ENCODE measurements at regions not wholly inside any gene's neighbourhood (a gene's known extent, or its start where the extent isn't known, plus 50 kb on each side); places are given as distances from the start of the nearest gene placed in this dataset.

DNA sequence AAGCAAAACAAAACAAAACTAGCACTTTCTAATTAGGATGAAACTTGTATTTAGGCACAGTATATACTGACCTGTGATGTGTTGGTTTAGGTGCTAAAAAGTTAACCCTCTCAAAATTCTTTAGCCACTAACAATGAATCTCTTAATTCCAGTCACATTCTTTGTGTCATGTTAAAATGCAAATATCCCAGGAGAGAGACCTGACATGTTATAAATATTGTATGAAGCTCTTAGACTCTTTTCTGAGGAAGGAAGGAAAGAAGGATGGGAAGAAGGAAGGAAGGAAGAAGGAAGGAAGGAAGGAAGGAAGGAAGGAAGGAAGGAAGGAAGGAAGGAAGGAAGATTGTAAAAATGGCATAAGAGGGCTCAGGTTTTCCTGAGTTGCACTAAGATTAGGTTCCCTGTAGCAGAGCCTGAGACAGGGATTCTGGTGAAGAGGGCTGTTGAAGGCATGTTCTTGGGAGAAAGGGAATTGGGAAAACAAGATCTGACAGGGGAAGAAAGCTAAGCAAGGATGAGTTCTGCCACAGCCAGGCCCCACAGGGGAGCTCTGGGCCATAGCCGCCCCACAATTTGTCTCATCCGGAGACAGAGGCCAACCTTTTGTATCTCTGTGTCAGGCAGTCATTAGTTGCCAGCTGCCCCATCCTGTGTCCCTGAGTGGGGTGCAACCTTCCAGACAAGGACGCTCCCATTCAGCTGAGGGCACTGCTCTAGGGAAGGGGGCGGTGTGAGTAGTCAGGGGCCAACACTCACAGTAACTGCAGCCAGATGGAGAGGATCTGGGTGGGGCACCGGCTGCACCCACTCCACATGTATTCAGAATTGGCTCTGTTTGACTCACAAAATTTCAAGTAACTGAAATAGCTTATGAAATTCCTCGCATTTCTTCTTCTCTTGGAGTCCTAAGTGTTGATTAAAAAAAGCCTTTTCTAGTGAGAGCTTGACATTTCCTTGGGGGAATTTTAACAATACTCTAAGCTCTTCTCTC, 189.3 kb upstream of the ARG1 start:
- peak; percentile 62 for DNase-seq

DNA sequence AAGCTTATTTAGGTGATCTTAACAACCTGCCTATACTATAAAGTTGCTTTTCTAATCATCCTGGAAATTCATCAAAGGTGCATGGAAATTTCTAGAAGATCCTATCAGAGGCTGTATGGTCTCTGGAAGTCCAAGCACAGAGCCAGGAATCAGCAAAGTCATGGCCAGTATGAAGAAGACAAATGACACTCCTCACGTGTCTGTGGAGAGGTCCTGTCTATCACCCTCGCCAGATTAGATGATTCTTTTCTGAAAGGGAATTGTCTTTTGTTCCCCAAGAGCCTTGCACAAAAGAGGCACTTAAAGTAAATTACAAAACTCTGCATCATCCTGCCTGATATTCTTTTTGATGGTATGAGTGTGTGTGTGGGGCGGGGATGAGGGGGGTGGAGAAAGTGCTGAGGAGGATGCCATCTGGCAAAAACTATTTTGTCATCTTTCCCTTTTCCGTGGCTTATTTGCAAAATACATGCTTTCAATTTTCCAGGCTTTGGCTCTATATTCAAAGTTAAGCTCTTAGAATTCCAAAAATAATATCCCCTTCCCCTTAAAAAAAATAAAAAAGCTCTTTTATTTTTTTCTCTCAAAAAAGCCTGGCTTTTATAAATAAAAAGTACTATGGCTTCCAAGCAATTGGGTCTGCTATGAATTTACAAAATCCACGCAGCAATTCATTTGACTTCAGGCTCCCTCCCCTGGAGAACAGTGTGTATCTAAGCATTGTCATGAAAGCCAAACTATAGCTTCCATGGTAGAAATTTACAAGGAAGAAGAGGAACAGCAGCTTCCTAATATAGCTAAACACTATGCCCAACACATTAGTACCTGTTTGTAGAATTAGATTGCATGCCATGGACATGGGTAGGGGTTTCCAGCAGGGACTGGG, 185.2 kb upstream of the ARG1 start:
- no peak for DNase-seq

DNA sequence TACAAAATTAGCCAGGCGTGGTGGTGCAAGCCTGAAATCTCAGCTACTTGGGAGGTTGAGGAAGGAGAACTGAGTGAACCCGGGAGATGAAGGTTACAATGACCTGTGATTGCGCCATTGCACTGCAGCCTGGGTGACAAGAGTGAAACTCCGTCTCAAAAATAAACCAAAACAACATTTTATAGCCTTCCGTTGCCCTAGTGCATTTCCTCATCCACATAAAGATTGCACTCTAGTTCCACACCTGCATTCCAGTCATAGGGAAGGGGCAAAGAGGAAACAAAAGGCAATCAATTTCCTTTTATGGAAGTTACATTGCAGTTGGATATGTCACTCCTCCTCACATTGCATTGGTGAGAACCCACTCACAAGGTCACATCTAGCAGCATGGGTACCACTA, 182.7 kb upstream of the ARG1 start:
- no peak for DNase-seq

DNA sequence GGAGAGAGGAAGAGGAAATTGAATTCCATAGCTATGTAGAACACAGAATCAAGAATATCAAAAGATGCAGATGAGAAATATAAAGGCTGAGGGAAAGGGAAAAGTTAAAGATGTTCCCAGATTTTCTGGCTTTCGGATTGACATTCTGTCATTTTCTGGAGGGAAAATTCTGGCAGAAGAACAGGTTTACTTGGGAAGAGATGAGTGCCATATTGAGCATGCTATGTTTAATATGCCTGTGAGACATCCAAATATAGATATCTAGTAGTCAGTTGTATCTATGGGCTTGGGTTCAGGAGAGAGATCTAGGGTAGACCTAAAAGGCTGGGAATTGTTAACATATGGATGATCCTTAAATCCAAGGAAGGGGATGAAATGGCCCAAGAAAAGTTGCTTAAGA, 181.9 kb upstream of the ARG1 start:
- DNase-seq = no peak

DNA sequence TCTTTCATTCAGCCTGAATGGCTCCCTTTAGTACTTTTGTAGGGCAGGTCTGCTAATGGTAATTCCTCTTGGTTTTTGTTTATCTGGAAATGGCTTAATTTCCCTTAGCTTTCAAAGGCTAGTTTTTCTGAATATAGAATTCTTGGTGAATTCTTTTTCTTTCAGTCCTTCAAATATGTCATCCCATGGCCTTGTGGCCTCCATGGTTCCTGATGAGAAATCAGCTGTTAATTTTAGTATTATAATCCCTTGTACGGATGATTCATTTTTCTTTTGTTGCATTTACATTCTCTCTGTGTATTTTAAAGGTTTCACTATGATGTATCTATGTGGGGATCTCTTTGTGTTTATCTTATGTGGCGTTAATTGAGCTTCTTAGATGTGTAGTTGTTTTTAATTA, 179.6 kb upstream of the ARG1 start:
- DNase-seq = no peak

DNA sequence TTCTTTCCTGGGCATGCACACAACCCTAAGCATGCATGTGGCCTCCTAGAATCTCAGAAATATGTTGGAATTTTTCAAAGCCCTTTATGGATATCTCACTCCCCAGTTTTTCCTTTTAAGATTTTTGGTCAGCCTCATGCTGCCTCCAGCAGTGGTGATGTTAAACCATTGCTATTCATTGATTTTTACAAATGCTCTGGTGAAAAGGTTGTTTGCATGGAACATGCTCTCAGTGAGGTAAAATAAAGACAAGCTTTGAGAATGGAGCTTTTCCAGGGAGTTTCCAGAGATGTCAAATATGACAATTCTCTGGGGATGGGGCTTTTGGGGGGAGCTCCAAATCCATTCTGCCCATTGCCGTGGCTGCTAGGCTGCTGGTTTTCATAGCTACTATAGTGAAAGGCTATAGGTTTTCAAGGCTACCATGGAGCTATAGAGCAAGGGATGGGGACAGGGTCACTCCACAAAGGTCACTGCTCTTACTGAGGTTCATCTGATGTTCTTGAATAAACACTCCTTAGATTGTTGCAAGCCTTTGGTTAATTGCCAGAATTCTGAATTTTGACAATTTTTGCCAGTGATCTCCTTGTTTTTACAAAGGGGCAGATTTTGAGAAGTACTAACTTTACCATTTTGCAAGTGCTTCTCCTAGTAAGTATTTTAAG, 178.1 kb upstream of the ARG1 start:
- DNase-seq = no peak

DNA sequence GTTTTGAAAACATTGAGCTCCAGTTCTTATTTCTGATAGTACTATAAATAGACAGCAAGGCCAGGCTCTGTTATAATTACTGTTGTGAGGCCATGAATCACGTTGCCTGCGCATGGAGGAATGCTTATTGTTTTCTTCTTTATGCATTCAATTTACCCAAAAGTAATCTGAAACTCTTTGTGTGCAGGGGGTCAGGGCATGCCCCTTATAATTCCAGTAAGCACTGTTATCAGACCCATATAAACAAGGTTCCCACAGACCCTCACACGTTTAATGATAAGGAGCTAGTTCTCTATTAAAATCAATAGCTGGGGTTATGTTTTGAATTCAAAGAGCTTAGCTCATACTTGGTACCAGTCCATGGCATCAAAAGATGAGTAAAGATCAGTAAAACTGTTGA, 174.8 kb upstream of the ARG1 start:
- no peak for DNase-seq

DNA sequence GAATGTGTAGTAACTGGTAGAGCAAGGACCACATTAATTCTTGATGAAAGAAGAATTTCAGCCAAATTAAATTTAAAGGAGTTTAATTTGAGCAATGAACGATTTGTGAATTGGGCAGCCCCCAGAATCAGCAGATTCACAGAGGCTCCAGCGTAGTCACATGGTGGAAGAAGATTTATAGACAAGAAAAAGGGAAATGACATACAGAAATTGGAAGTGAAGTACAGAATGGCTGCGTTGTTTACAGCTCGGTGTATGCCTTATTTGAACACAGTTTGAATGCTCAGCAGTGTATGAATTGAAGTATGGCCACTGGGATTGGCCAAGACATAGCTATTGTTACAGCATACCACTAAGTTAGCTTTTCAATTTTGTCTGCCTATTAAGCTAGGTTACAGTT, 173.6 kb upstream of the ARG1 start:
- no peak for DNase-seq

DNA sequence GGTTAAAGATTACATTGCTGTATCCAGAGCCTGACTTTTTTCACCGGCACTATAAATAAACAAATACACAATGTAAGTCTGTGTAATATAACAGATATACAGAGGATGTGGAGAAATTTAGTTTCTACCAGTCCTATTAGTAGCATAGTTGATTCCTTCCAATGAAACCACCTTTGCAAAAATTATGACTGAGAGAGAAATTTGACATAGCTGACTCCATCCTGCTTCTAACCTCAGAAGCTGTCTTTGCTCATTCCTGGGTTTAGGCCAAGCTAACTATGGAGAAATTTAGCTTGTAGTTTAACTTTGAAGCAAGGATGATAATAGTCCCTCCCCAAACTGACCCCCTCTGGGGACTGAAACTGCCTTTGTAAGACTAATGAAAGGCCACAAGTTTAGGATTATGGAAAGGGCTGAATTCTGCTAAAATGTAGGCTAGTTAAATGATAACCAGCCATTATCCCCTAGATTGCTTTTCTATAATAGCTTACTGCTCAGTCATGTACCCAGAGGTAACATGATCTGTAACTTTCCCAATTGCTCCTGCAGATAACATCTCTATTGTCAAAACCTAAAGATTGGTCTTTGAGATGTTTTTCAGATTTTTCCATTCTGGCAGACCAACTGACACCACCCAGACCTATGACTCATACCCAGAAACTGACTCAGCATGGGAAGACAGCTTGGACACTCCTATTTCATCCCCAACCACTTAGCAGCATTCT, 172.8 kb upstream of the ARG1 start:
- peak; percentile 87 for DNase-seq

DNA sequence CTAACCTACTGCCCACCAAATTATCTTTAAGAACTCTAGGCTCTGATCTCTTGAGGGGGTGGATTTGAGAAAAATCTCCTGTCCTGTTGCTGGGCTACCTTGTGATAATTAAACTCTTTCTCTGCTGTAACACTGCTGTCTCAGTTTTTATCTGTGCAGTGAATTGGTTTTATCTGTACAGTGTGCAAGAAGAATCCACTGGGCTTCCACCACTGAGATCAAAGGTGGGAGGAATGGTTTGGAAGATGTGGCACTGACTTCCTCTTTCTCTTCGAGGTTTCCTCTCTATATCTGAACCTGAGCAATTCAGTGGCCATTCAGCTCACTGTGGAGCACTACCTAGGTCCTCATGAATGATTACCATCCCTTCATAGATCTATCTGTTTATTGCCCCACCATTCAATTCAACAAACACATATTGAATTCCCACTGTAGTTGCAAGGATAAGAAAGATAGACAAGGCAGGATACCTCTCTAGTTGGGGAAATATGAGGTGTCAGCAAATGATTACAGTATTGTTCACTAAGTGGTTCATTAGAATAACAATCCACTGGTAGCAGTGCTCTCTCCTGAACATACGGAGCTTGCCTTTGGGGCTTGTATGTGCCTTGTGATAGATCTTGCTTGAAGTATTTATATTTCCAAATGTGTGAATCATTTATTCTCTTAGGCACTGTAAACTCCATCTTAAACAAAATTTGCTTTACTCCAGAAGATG, 172.1 kb upstream of the ARG1 start:
- no peak for DNase-seq

DNA sequence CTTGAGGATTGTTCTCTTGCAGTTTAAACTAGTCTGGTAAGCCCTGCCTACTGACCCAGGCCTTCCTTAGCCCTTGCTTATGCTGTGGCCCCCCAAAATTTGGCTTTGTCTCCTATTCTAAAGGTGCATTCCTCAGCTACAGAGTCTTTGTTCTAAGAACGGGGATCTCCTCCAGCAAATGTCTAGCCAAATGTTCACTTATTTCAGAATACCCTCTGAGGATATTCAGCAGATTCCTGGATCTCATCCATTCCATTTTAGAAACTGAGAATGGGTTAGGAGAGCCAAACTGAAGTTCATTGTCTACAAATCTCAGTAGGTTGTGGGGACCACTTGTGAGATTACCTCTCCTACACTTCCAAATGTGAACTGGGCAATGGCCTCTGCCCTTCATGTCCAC, 164.2 kb upstream of the ARG1 start:
- DNase-seq = no peak

DNA sequence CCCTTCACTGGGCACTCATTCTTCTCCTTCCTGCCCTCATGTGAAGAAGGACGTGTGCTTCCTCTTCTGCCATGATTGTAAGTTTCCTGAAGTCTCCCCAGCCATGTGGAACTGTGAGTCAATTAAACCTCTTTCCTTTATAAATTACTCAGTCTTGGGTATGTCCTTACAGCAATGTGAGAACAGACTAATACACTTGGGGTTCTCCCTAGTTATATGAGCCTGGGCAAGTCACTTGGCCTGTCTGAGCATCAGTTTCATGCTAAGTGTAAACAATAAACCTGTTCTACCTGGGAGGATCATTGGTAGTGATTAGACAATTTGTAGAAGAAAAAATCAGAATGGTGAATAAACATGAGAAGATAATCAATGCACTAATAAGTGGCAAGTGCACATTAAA, 162.2 kb upstream of the ARG1 start:
- no peak for DNase-seq

DNA sequence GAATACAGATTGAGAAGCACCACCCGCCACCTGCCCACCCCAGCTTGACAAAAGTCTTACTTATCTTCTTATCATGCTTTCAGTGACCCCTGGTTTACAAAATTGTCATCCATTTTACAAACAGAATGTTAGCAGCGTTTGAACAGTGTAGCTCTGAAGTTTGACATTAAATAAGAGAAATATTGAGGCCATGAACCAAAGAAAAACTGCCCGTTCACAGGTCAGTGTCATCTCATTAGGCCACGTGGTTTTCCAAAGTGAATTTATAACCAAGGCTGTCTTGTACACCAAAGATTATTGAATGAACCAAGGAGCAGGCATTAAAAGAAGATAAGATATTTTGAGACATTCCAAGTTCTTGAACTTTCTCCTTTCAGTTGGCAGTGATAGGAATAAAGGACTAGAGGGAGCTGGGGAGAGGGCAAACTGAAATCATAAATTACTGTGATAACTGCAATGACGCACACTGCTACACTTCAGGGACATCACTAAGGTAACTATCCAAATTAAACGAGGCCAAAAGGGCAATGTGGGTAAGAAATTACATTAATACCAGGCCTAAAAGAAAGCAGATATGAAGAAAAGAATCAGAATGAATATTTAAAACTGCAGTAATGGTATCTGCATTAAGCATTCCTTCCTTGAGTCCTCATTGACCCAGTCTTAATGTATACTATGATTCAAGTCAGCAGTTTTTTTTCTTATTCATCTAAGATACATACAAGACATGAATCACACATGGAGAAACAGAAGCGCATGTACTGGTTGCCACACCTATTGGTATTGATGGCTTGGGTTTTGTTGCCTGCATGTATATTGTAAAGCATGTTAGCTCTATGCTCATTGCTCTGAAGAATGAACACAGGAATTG, 159.8 kb upstream of the ARG1 start:
- no peak for DNase-seq

DNA sequence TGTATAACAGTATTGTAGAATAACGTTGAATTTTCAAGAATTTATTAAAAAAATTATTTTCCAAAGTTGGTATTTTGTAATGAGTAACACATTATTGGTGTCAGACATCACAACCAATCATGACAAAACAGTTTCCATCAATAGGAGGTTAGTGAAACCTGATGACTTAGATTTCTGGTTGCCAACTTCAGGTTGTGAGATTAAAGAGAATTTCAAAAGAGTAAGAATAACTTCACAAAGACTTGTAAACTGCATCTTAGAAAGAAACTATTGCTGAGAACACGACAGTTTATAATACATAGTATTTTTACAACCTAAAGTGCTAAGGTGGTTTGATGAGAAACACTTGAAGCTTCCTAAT, 159.2 kb upstream of the ARG1 start:
- DNase-seq = no peak

DNA sequence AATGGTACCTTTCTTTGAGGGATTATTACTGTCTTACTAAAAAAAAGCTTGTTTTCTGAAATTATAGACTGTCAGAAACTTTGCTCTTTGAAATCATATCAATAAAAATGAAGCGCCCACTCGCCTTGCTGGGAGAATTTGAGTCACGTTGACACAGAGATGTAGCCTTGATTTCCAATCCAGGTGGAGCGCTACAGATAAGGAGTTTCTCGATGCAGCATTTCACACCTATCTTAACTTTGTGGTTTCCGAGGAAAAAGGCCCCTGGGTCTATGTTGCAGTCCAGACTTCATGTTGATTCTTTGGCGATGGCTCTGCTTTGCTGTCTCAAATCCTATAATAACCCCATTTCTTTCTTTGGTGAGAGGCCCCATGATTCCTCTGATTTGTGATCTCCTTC, 158.1 kb upstream of the ARG1 start:
- no peak for DNase-seq

DNA sequence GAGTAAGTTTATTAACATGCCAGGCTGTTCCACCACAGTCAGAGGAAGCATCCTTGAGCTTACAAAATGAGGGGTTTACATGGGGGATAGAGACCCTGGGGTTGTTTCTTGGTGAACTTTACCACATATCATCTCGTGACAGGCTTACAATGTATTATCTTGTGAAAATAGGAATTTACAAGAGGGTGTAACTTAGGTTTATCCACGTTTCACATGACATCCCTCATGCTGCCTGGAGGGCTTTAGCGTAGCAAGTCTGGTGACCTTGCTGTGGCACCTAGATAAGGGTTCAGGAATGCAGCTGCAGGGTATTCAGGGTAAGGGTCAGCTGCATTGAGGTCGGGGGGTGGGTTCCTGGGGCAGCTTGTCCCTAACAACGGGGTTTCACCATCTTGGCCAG, 154.6 kb upstream of the ARG1 start:
- no peak for DNase-seq

DNA sequence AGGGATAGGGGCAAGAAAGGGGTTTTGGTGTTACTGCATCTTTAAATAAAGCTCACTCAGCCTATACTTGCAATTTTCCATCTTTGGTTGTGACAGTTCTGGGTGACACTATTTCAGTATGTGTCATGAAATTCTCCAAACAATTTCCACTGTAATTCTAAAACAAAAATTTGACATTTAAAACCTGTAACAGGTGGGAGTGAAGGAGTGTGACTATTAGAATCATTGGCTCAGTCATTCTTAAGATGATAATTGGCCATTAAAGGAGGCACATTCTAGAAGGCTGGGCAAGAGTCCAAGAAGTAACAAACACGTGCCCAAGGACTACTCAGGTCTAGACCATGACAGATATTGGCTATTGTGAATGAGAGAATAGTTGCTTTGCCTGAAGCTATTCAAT, 153.3 kb upstream of the ARG1 start:
- DNase-seq = no peak

DNA sequence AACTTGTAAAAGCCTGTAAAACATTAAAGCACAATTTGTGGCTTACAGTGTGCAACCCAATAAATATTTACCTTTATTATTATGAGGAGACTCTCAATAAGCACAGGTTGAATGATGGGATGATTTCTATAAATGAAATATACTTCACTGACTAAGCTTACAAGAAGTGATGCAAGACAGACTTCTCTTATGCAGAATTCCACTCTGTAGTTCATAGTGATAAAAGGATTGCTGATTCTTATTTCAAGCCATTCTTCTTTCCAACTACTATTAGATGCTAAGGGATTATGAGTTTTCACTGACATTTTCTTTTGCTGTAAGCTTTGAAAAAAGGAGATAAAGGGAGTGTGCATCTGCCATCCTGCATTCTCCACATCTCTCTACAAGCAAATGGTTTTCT, 149.0 kb upstream of the ARG1 start:
- DNase-seq = no peak

DNA sequence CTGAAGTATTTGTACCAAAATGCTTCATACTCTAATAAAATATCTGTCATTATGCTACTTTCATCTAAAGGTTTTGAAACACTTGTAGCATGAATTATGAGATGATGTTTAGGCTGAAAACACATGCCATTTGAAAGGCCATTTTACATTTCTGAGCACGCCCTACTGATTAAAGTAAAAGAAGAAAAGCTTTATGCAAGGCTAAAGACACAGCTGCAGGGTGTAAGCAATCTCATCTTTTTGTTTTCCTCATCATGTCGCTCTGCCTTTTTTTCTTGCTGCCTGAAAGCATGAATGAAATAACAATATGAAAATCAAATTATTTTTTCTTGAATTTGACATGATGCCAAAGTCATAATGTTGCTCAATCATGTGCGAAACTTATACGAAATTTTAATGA, 148.6 kb upstream of the ARG1 start:
- DNase-seq = no peak

DNA sequence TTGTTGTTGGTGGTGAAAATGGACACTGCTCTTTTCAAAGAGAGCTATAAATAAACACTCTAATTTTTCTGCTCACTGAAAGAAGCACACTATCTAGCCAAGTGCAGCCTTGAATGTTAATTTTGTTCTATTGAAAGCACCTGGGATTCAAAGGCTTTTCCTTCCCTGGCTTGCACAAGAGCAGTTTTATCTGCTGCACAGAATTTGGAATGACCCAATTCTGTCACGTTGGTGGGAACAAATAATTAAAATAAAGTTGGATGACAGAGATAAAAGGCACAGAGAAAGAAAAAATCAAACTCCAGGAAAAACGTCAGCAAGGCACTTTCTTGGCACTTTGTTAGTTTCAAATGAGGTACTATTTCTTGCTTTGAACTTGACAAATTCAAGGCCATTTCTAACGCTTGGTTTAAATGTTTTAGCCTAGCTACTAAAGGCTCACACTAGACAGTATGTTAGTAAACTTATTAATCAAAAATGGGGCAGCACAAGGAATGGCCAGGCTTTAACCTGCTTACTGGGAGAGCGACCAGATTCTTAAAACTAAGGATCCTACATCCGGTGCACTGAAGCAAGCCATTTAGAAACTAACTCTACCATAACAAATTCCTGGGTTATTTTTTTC, 145.5 kb upstream of the ARG1 start:
- DNase-seq = no peak
